ENCODE measurements at regions not wholly inside any gene's neighbourhood (a gene's known extent, or its start where the extent isn't known, plus 50 kb on each side); places are given as distances from the start of the nearest gene placed in this dataset.

DNA sequence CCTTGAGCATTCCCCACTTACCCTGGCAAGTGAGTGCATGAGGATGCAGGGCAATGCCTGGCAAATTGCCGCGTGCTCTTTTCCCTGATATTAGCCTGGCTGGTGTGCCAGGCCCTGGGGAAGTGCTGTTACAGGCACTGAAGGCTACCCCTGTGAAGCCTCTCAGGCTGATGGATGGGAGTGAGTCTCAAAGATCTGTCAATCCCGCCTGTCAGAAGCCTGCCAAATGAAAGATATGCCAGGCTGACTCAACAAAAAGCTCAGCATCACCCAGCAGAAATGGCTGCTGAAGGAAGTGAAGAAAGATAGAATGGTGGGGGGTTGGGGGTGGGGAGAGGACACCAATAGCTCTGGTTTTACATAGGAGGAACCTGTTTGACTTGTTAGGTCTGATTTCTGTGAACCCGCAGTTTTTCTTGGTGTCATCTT, 112.1 kb downstream of the LACC1 start:
- no peak for TF ChIP-seq CREB1 (IDR thresholded peaks at IDR 0.05; ENCODE audit: low read depth)
- no peak for TF ChIP-seq EP300 (IDR thresholded peaks at IDR 0.05; ENCODE audit: borderline replicate concordance)
- no peak for TF ChIP-seq TAF1 (IDR thresholded peaks at IDR 0.05; ENCODE audit: low read depth)
- TF ChIP-seq TEAD4 (IDR thresholded peaks at IDR 0.05): no peak
- no peak for TF ChIP-seq FOXM1 (IDR thresholded peaks at IDR 0.05; ENCODE audit: borderline replicate concordance, low read depth)
- no peak for TF ChIP-seq CEBPB (IDR thresholded peaks at IDR 0.05)
- TF ChIP-seq, protein P1, sequence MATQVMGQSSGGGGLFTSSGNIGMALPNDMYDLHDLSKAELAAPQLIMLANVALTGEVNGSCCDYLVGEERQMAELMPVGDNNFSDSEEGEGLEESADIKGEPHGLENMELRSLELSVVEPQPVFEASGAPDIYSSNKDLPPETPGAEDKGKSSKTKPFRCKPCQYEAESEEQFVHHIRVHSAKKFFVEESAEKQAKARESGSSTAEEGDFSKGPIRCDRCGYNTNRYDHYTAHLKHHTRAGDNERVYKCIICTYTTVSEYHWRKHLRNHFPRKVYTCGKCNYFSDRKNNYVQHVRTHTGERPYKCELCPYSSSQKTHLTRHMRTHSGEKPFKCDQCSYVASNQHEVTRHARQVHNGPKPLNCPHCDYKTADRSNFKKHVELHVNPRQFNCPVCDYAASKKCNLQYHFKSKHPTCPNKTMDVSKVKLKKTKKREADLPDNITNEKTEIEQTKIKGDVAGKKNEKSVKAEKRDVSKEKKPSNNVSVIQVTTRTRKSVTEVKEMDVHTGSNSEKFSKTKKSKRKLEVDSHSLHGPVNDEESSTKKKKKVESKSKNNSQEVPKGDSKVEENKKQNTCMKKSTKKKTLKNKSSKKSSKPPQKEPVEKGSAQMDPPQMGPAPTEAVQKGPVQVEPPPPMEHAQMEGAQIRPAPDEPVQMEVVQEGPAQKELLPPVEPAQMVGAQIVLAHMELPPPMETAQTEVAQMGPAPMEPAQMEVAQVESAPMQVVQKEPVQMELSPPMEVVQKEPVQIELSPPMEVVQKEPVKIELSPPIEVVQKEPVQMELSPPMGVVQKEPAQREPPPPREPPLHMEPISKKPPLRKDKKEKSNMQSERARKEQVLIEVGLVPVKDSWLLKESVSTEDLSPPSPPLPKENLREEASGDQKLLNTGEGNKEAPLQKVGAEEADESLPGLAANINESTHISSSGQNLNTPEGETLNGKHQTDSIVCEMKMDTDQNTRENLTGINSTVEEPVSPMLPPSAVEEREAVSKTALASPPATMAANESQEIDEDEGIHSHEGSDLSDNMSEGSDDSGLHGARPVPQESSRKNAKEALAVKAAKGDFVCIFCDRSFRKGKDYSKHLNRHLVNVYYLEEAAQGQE (IDR thresholded peaks at IDR 0.05; ENCODE audit: low read depth): no peak
